ENCODE measurements at regions not wholly inside any gene's neighbourhood (a gene's known extent, or its start where the extent isn't known, plus 50 kb on each side); places are given as distances from the start of the nearest gene placed in this dataset.

DNA sequence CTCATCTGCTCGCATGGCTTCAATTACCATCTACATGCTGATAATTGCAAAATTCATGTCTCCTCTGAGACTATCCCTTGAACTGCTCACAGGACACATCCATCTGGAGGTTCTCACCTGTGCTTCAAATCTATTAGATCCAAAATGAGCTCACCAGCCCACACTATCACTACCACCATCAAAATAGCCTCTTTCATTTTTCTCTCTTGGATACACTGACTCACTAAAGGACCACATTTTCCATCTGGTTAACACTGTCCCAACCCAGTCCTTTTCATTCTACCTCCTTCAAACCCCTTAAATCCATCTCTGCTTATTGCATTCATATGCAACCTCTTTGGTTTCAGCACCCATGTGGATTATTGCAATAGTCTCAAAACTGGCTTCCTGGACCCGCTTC, 497.6 kb downstream of the MID1IP1 start:
- no peaks in the 10 kb centered on the region for H3K4me1 ChIP-seq
- H3K27me3 ChIP-seq = peaks cover 0 to 4% (median 0%) of the 10 kb centered on the region in 4 donors
- H3K4me3 ChIP-seq = no peak overlapping the region
- no peak overlapping the region for H3K27ac ChIP-seq
- intact Hi-C loops (cut with DNase I) = no loop called here
- no peak for TF ChIP-seq CTCF (IDR thresholded peaks at IDR 0.05)
- no peaks in the 10 kb centered on the region for H3K36me3 ChIP-seq
- peaks cover 4 to 7% (median 6%) of the 10 kb centered on the region in 3 donors for H3K9me3 ChIP-seq
- 90 to 96% methylated on average over 2 of the region's 2 CpGs for WGBS, 2 donors
- DNase-seq = no peak

- Histone ChIP-seq H3K27me3 (peaks cover 0 to 4% (median 0%) of the 10 kb centered on the region in 4 donors), H3K27ac (no peak overlapping the region), H3K4me3 (no peak overlapping the region), H3K36me3 (no peaks in the 10 kb centered on the region), H3K9me3 (peaks cover 4 to 7% (median 6%) of the 10 kb centered on the region in 3 donors), H3K4me1 (no peaks in the 10 kb centered on the region)
- TF ChIP-seq CTCF (IDR thresholded peaks at IDR 0.05) (no peak), POLR2A (IDR thresholded peaks at IDR 0.05) (no peak)
- intact Hi-C loops (cut with DNase I) = no loop called here
- 43 to 51% methylated on average over 2 of the region's 2 CpGs for WGBS, 2 donors
- no peak for DNase-seq
These were observed 498.4 kb downstream of the MID1IP1 start for GRCh38 chrX:39299615-39300014.

GRCh38 chrX:39301036-39301435, 499.8 kb downstream of the MID1IP1 start:
- H3K27ac ChIP-seq = no peak overlapping the region
- no peak overlapping the region for H3K4me3 ChIP-seq
- H3K27me3 ChIP-seq = peaks cover 0 to 4% (median 0%) of the 10 kb centered on the region in 4 donors
- TF ChIP-seq CTCF (IDR thresholded peaks at IDR 0.05) (no peak), POLR2A (IDR thresholded peaks at IDR 0.05) (no peak)
- H3K9me3 ChIP-seq = peaks cover 4 to 7% (median 6%) of the 10 kb centered on the region in 3 donors
- 100% methylated on average over 1 of the region's 1 CpG; no CpG with 5 or more reads in 1 of the 2 donors for whole genome bisulfite sequencing, 2 donors
- no peak for DNase-seq
- H3K36me3 ChIP-seq = no peaks in the 10 kb centered on the region
- no peaks in the 10 kb centered on the region for H3K4me1 ChIP-seq
- intact Hi-C loops (cut with DNase I) = no loop called here

GRCh38 chrX:39302838-39303237, 501.6 kb downstream of the MID1IP1 start:
- H3K36me3 ChIP-seq = no peaks in the 10 kb centered on the region
- H3K9me3 ChIP-seq = peaks cover 4 to 7% (median 6%) of the 10 kb centered on the region in 3 donors
- no peaks in the 10 kb centered on the region for H3K4me1 ChIP-seq
- no peak overlapping the region for H3K27ac ChIP-seq
- DNase-seq = no peak
- no peak overlapping the region for H3K4me3 ChIP-seq
- H3K27me3 ChIP-seq = no peaks in the 10 kb centered on the region
- intact Hi-C loops (cut with DNase I) = no loop called here
- WGBS, 2 donors = 100% methylated on average over 1 of the region's 1 CpG; no CpG with 5 or more reads in 1 of the 2 donors
- TF ChIP-seq CTCF (IDR thresholded peaks at IDR 0.05) (no peak), POLR2A (IDR thresholded peaks at IDR 0.05) (no peak)

DNA sequence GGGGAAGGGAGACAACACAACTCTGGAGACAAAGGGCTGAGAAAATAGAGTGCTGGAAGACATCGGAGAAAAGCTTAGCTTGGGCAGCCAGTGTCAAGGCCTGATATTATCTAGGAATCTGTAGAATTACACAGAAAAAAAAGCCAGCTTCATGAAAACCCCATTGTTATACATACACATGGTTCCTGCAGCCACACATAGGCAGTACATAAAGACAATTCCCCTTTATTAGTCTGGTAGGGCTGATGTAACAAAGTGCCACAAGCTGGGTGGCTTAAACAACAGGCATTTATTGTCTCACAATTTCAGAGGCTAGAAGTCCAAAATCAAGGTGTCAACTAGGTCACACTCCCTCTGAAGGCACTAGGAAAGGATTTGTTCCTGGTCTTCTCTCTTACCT, 503.5 kb downstream of the MID1IP1 start:
- Histone ChIP-seq H3K27me3 (no peaks in the 10 kb centered on the region), H3K4me1 (no peaks in the 10 kb centered on the region), H3K27ac (no peak overlapping the region), H3K36me3 (no peaks in the 10 kb centered on the region), H3K9me3 (peaks cover 4 to 7% (median 6%) of the 10 kb centered on the region in 3 donors), H3K4me3 (no peak overlapping the region)
- TF ChIP-seq CTCF (IDR thresholded peaks at IDR 0.05) = no peak
- no peak for TF ChIP-seq POLR2A (IDR thresholded peaks at IDR 0.05)
- intact Hi-C loops (cut with DNase I) = no loop called here
- WGBS, 2 donors = 67 to 89% methylated on average over 1 of the region's 1 CpG
- no peak for DNase-seq
